Activated CD4-positive, CD25-positive, alpha-beta regulatory T cell treated with anti-CD3 and anti-CD28 coated beads, Interleukin-2, amount 50 U/mL, for 24 hours (primary cell): ENCODE measurements at regions not wholly inside any gene's neighbourhood (a gene's known extent, or its start where the extent isn't known, plus 50 kb on each side); places are given as distances from the start of the nearest gene placed in this dataset.

Source experiments
- ATAC-seq, 2 donors: fragments of 150-1000 bp; cut with Tn5 transposase; one replicate each; pipeline ENCODE4 v1.10.0; 2021; ENCODE audit warnings: mild to moderate bottlenecking in 1 of 2, moderate library complexity in 1 of 2

DNA sequence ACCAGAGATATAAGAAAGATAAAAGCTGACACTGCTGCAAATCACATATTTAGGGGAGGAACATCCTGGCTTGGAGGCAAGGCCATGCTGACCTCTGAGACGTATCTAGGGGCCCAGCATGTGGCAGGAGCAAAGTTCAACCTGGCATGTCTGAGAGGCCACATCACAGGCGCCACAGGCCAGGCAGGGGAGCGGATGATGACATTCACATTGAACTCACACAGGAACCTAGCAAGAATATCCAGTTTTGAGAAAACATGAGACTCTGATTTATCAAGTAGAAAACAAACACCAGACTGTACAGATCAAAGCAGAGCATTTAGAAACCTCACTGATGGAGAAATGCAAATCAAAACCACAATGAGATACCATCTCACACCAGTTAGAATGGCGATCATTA is 64.2 kb upstream of the STK32A start:
- ATAC-seq = no peak

DNA sequence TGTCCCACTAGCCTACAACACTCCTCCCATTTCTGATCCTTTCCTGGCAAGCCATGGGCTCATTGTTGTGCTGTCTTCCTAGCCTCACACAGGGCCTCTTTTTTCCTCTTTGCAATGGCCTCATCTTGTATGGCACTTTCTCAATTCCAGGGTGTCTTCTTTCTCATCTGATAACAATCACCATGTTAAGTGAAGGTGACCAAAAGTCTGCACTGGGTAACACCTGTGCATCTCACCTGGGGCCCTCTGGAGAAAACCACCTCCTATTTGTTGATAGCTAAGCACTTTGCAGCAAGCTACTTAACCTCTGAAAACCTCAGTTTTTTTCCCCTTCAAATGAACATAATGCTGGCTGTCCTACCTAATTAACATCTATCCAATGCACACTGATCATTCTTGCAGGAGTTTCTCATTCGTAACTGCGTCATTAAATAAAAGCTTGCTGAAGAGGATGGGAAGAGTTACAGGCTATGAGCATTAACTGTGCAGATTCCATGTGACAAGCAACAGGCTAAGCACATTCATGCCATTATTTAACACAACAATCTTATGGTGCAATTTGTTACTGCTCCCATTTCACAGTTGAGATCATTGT is 60.1 kb upstream of the STK32A start:
- ATAC-seq = no peak

DNA sequence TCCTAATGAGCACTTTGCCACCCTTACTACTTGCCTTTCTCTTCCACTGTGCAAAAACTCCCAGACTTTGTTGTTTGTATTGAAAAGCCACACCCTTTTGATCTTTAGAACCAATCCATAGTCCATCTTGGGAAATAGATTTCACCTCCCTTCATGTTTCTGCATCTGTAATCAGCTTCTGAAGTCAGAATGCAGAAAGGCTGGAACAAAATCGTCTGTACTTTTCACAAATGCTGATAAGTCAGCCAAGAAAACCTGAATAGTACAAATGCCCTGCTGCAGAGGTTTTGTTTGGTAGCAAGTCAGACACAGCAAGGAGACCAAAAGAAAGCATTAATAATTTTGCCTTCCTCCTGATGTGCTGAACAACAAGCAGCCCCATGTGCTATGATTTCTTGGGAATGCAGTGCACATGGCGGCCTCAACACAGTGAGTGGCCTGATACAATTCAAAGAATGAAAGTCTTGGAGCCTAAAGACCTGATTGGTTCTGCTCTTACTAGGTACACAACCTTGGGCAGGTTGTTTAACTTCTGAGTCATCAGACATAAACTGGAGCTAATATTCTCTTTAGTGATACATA is 59.2 kb upstream of the STK32A start:
- no peak for ATAC-seq

DNA sequence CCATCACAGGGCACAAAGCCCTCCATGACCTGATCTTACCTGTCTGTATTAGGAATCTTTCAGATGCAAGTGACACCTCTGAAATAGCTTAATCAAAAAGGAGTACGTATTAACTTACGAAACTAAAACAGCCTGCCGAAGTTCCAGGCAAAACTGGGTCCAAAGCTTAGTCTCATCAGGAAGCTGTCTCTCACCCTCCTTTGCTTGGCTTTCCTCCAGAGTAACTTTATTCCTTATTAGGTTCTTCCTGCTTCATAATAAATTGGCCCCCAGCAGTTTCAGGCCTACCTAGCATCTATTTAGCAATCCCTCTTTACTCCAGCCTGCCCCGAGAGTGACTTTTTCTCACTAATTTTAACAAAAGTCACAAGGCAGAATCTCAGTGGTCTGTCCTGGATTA is 58.4 kb upstream of the STK32A start:
- no peak for ATAC-seq

DNA sequence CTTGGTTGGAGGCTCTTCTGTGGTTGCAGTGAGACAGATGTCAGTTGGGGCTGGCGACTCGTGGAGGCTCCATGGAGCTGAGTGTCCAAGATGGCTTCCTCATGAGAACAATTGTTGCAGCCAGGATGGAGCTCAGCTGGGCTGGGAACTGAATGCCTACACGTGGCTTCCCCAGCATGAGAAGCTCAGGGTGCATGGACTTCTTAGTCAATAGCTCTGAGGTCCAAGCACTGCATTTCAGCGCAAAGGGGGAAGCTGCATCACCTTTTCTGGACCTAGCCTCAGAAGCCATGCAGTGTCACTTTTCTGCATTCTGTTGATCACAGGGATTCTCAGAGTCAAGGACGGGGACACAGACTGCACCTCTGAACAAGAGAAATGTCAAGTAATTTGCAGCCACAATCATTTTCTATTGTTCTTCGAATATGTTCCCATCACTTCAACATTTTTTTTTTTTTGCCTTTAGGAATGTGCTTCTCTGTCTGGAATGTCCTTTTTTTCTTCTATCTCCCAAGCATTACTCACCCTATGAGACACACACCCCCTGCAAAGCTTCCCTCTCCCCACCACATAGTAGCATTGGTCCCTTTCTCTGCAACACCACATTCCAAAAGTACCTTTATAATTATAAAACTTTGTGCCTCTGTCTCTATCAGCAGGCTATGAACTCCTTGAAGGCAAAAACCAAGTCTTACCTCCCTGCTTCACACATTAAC is 57.5 kb upstream of the STK32A start:
- no peak for ATAC-seq

DNA sequence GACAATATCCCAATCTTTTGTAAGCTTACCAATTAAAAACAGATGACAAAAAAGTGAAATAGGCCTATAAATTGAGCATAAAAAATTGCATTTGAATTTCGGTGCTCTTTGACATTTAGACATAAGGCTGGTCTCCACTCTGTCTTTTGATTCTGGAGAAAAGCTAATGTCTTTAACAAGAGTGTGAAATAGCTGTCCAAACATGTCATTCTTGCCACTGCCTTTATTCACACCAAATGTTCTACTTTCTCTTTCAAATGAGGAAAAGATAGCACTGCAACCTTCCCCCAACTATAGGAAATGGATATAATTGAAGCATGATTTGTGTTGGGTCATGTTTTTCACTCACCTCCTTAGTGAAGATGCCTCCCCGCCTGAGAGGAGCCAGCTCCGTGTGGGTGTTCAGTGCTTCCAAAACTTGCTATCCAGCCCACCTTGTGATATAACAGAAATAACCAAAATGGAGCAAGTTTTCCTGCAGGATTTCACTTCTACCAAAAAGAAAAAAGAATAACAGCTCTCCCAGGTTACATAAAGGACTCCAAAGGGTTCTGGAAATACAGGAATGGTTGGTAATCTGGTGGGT is 55.2 kb upstream of the STK32A start:
- no peak for ATAC-seq

DNA sequence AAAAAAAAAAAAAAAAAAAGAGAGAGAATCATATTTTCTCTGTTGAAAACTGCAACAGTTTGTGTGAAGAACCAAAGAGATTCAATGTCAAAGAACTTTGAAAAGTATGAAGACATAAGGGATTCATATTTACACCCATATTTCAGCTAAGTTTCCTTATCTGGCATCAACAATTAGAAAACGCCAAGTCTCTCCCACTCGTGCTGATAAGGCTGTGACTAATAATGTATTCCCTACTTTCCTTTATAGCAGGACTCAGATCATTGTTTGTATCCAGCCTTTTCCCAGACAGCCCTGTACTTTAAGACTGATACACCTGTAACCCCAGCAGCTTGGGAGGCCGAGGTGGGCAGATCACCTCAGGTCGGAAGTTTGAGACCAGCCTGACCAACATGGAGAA is 54.1 kb upstream of the STK32A start:
- ATAC-seq = no peak
